ENCODE measurements at regions not wholly inside any gene's neighbourhood (a gene's known extent, or its start where the extent isn't known, plus 50 kb on each side); places are given as distances from the start of the nearest gene placed in this dataset.

GRCh38 chr2:123035541-123035940 lies 989.5 kb upstream of the CNTNAP5 start:
- TF ChIP-seq ZBTB9 (CRISPR knock-in tag; IDR thresholded peaks at IDR 0.05) (no peak), CTCF (IDR thresholded peaks at IDR 0.05 in 2 of 3, conservative IDR thresholded peaks at IDR 0.05 in 1 of 3; ENCODE audit: insufficient read depth in 2 of 3, low read depth in 1 of 3, low read length in 3 of 3) (no peak), MAFK (IDR thresholded peaks at IDR 0.05; ENCODE audit: low read length) (no peak), NFATC3 (IDR thresholded peaks at IDR 0.05) (no peak), TCF7L2 (IDR thresholded peaks at IDR 0.05; ENCODE audit: low read depth, low read length) (no peak), JUN (IDR thresholded peaks at IDR 0.05; ENCODE audit: borderline replicate concordance, low read depth, low read length) (no peak), JUN (CRISPR knock-in tag; IDR thresholded peaks at IDR 0.05; ENCODE audit: borderline replicate concordance) (no peak), CEBPB (tag; IDR thresholded peaks at IDR 0.05) (no peak), LEF1 (IDR thresholded peaks at IDR 0.05) (no peak), POLR2B (IDR thresholded peaks at IDR 0.05; ENCODE audit: low read depth, partially characterized antibody) (no peak)
